SJSA1 (cell line): ENCODE measurements at regions not wholly inside any gene's neighbourhood (a gene's known extent, or its start where the extent isn't known, plus 50 kb on each side); places are given as distances from the start of the nearest gene placed in this dataset.

Experiments
- DNase-seq, 2 experiments: peaks; one replicate each; pipeline ENCODE4 v3.0.0-alpha.2; 2015 to 2020; ENCODE audit warnings: low spot score in 2 of 2, low read depth in 1 of 2
- H3K27ac ChIP-seq: fragments of 250-450 bp; sonication (Bioruptor Pico); 2 replicates; pipeline ENCODE4 v1.5.1; 2020; ENCODE audit warnings: mild to moderate bottlenecking, moderate library complexity
- H3K27me3 ChIP-seq: fragments of 250-450 bp; sonication (Bioruptor Pico); replicated peaks from 2 replicates; pipeline ENCODE4 v1.5.1; 2020; ENCODE audit warnings: mild to moderate bottlenecking, moderate library complexity
- H3K36me3 ChIP-seq: fragments of 250-450 bp; sonication (Bioruptor Pico); 2 replicates; pipeline ENCODE4 v1.5.1; 2020; ENCODE audit warnings: mild to moderate bottlenecking
- H3K4me1 ChIP-seq: fragments of 250-450 bp; sonication (Bioruptor Pico); replicated peaks from 2 replicates; pipeline ENCODE4 v1.6.1; 2021; ENCODE audit warnings: mild to moderate bottlenecking
- H3K4me3 ChIP-seq: fragments of 250-450 bp; sonication (Bioruptor Pico); 2 replicates; pipeline ENCODE4 v1.5.1; 2020; ENCODE audit warnings: mild to moderate bottlenecking
- H3K9me3 ChIP-seq: fragments of 250-450 bp; sonication (Bioruptor Pico); replicated peaks from 2 replicates; pipeline ENCODE4 v1.5.1; 2020; ENCODE audit warnings: mild to moderate bottlenecking

DNA sequence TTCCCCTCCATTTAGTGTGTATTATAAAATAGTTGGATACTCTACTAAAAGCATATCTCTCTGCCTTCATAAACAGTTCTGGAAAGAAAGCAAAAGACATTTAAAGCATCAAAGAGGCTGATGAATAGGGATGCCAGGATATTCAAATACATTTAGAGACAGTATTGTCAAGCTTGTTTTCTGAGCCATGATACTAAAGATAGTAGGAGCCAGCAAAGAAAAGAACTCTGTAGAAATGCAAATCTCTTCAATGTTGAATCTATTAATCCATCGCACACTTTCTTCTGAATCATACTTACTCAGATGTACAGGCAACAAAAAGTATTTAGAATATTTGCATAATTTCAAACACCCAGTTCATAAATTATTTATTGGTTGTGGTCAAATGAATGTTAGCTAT lies 207.1 kb upstream of the MEF2C start:
- Histone ChIP-seq H3K36me3 (no peaks in the 10 kb centered on the region), H3K4me3 (no peak overlapping the region), H3K27ac (no peak overlapping the region), H3K4me1 (no peaks in the 10 kb centered on the region), H3K27me3 (no peaks in the 10 kb centered on the region), H3K9me3 (no peaks in the 10 kb centered on the region)
- no peak for DNase-seq

DNA sequence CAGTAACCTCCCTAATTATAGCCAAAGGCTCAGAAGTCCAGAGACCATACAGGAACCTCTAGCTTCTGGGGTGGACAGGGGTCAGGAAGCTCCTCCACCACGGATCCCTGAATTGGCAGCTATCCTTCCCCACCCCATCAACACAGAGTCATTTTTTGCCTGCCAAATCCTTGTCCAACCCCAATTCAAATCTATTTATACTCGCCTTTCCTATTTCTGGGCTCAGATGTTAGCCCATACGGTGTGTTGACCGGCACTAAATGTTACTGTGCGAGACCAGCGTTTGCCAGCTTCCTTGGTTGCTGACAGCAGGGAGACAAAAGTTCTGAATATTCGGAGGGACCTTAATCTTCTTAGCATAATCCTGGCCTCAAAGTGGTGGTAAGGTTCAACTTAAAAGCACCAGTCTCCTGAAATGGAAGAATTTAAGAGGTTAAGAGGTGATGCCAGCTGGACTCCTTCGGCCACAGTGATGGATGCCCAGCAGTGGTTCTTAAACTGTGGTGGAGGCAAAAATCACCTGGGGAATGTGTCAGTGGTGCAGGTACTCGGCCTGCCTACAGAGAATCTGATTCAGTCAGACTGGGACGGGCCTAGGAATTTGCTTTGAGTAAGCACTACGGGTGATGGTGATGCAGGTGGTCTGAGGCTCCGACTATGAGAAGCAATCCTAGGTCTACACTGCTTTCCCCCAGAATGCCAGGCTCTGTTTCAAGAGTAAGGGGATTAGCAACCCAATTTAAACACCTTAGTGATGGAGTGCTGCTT lies 204.8 kb upstream of the MEF2C start:
- Histone ChIP-seq H3K27ac (no peak overlapping the region), H3K9me3 (no peaks in the 10 kb centered on the region), H3K4me3 (no peak overlapping the region)

GRCh38 chr5:89087128-89087527 lies 204.1 kb upstream of the MEF2C start:
- H3K36me3 ChIP-seq, result no peaks in the 10 kb centered on the region
- no peak overlapping the region for H3K4me3 ChIP-seq
- DNase-seq, result no peak
- no peak overlapping the region for H3K27ac ChIP-seq
- no peaks in the 10 kb centered on the region for H3K4me1 ChIP-seq
- H3K27me3 ChIP-seq, result no peaks in the 10 kb centered on the region
- H3K9me3 ChIP-seq, result no peaks in the 10 kb centered on the region

More for the DNA sequence above, 204.8 kb upstream of the MEF2C start:
- Histone ChIP-seq H3K4me1 (no peaks in the 10 kb centered on the region), H3K27me3 (no peaks in the 10 kb centered on the region), H3K36me3 (no peaks in the 10 kb centered on the region)
- DNase-seq, result no peak

- Histone ChIP-seq H3K4me3 (no peak overlapping the region), H3K9me3 (no peaks in the 10 kb centered on the region), H3K27ac (no peak overlapping the region), H3K4me1 (no peaks in the 10 kb centered on the region), H3K36me3 (no peaks in the 10 kb centered on the region), H3K27me3 (no peaks in the 10 kb centered on the region)
- DNase-seq, result no peak
Observed at GRCh38 chr5:89086390-89087086, 203.6 kb upstream of the MEF2C start.

- Histone ChIP-seq H3K36me3 (no peaks in the 10 kb centered on the region), H3K27ac (no peak overlapping the region), H3K4me3 (no peak overlapping the region), H3K9me3 (no peaks in the 10 kb centered on the region), H3K27me3 (no peaks in the 10 kb centered on the region), H3K4me1 (no peaks in the 10 kb centered on the region)
- no peak for DNase-seq
Observed at GRCh38 chr5:89083791-89084190, 200.8 kb upstream of the MEF2C start.

DNA sequence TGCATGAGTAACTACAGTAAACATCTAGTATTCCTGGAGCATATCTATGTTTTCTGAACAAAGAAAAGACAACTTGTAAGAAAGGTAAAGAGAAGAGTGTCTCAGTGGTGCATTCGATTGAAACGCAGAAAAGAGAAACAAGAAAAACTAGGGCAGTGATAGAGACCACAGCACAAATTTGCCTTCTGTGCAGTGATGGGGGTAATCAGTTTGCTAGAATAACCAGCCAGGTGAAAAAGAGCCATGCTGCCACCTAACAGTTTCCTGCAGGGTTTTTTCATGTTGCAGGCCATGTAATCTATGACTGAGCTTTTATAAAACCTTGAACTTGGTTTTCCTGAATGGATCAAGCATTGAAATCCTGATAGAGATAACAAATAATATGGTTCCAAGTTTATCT lies 198.4 kb upstream of the MEF2C start:
- H3K36me3 ChIP-seq, result no peaks in the 10 kb centered on the region
- no peaks in the 10 kb centered on the region for H3K4me1 ChIP-seq
- no peaks in the 10 kb centered on the region for H3K9me3 ChIP-seq
- no peak overlapping the region for H3K4me3 ChIP-seq
- H3K27me3 ChIP-seq, result no peaks in the 10 kb centered on the region
- no peak overlapping the region for H3K27ac ChIP-seq
- no peak for DNase-seq

GRCh38 chr5:89080467-89081116 lies 197.6 kb upstream of the MEF2C start:
- Histone ChIP-seq H3K4me3 (no peak overlapping the region), H3K4me1 (no peaks in the 10 kb centered on the region), H3K9me3 (no peaks in the 10 kb centered on the region), H3K36me3 (no peaks in the 10 kb centered on the region), H3K27me3 (no peaks in the 10 kb centered on the region), H3K27ac (no peak overlapping the region)
- no peak for DNase-seq

- Histone ChIP-seq H3K4me3 (no peak overlapping the region), H3K36me3 (no peaks in the 10 kb centered on the region), H3K27me3 (no peaks in the 10 kb centered on the region), H3K4me1 (peaks cover 9% of the 10 kb centered on the region), H3K27ac (no peak overlapping the region), H3K9me3 (no peaks in the 10 kb centered on the region)
- peak in 1 of 2 experiments; percentile 17 for DNase-seq
Observed at GRCh38 chr5:89072842-89073672, 190.1 kb upstream of the MEF2C start.

DNA sequence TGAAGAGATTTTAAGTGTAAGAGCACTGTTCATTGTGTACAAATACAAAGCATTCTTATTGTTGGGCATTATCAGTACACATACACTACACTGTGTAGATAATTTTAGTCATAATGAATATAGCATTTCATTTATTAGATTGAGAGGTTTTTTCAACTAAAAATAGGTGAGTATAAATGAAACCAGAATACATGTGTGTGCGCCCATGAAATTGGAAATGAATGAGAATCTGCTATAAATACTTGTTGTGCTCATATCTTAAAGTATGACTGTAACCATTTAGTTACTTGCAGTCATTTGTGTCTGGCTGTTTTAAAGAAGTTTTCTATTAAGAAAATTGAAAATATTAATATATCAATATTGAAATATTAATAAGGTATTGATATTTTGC lies 189.0 kb upstream of the MEF2C start:
- H3K27me3 ChIP-seq, result no peaks in the 10 kb centered on the region
- no peak overlapping the region for H3K4me3 ChIP-seq
- H3K4me1 ChIP-seq, result peaks cover 9% of the 10 kb centered on the region
- no peak overlapping the region for H3K27ac ChIP-seq
- no peak for DNase-seq
- H3K36me3 ChIP-seq, result no peaks in the 10 kb centered on the region
- no peaks in the 10 kb centered on the region for H3K9me3 ChIP-seq

DNA sequence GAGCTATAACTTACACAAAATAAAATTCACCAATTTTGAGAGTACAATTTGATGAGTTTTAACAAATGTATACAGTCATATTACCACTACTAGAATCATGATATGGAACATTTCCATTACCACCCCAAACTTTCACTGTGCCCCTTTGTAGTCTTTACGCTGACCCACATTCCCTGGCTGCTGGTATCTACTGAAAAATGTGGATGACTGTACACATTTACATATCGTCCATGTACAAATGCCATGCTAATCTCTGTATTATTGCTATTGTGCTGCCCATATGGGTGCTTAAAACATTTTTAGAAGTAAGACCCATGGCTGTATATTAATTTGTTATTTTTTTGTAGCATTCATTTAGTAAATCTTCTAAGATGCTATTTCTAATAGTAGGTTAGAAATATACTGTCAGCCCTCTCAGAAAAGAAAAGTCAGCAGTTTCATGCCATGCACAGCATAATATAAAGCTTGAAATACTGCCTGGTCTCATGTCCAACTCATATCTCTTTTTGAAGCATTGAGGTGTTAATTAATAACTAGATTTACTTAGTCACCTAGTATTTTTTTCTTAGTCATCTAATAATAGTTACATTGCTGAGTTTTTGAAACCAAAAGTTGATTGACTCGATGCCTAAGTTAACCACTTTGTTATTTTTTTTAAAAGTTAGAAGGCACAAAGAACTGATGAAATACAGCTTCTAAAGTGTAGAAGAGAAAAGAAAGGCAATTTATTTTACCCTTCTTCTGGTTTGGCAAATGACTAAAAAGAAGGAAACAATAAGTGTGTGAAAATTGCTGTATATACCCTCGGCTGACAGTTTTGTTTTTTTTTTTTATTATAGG lies 188.3 kb upstream of the MEF2C start:
- no peak overlapping the region for H3K4me3 ChIP-seq
- H3K9me3 ChIP-seq, result no peaks in the 10 kb centered on the region
- H3K27me3 ChIP-seq, result no peaks in the 10 kb centered on the region
- H3K36me3 ChIP-seq, result no peaks in the 10 kb centered on the region
- peaks cover 9% of the 10 kb centered on the region for H3K4me1 ChIP-seq
- no peak overlapping the region for H3K27ac ChIP-seq
- no peak for DNase-seq

DNA sequence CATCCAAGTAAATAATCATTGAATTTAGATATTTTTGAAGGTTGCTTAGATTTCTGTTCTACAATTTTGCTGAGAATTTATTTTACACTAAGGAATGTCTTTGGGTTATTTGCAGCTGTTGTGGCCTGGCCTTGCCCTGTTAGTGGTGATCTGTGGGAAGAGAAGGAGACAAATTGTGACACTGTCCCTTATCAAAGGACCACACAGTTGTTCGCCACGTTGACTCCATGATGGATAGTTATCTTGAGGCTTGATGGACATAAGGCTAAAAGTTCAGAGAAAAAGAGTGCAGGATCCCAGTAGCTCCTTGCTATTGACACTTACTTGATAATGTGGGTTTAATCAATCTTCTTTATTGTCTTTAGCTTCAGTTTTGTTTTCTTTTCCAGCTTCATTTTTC lies 186.6 kb upstream of the MEF2C start:
- Histone ChIP-seq H3K27me3 (no peaks in the 10 kb centered on the region), H3K36me3 (no peaks in the 10 kb centered on the region), H3K4me3 (no peak overlapping the region), H3K9me3 (no peaks in the 10 kb centered on the region), H3K27ac (no peak overlapping the region), H3K4me1 (peaks cover 9% of the 10 kb centered on the region)
- DNase-seq, result no peak

DNA sequence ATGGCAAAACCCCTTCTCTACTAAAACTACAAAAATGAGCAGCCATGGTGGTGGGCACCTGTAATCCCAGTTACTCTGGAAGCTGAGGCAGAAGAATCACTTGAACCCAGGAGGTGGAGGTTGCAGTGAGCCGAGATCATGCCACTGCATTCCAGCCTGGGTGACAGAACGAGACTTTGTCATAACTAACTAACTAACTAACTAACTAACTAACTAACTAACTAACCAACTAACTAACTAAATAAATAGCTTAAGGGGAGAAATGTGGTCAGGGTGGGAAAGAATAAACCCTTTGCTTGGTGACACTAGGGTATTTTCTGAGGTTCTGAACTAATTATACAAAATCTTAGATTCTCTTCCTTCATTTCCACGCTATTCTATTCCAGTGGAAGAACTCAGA lies 184.4 kb upstream of the MEF2C start:
- Histone ChIP-seq H3K4me3 (no peak overlapping the region), H3K36me3 (no peaks in the 10 kb centered on the region), H3K27ac (no peak overlapping the region), H3K9me3 (no peaks in the 10 kb centered on the region), H3K27me3 (no peaks in the 10 kb centered on the region), H3K4me1 (no peaks in the 10 kb centered on the region)
- DNase-seq, result no peak

- Histone ChIP-seq H3K27me3 (no peaks in the 10 kb centered on the region), H3K4me3 (no peak overlapping the region)
- no peak for DNase-seq
Observed at GRCh38 chr5:89065919-89066318, 182.9 kb upstream of the MEF2C start.

More at GRCh38 chr5:89065919-89066318, 182.9 kb upstream of the MEF2C start:
- Histone ChIP-seq H3K9me3 (no peaks in the 10 kb centered on the region), H3K36me3 (no peaks in the 10 kb centered on the region), H3K27ac (no peak overlapping the region), H3K4me1 (no peaks in the 10 kb centered on the region)
